ENCODE measurements at regions not wholly inside any gene's neighbourhood (a gene's known extent, or its start where the extent isn't known, plus 50 kb on each side); places are given as distances from the start of the nearest gene placed in this dataset.

DNA sequence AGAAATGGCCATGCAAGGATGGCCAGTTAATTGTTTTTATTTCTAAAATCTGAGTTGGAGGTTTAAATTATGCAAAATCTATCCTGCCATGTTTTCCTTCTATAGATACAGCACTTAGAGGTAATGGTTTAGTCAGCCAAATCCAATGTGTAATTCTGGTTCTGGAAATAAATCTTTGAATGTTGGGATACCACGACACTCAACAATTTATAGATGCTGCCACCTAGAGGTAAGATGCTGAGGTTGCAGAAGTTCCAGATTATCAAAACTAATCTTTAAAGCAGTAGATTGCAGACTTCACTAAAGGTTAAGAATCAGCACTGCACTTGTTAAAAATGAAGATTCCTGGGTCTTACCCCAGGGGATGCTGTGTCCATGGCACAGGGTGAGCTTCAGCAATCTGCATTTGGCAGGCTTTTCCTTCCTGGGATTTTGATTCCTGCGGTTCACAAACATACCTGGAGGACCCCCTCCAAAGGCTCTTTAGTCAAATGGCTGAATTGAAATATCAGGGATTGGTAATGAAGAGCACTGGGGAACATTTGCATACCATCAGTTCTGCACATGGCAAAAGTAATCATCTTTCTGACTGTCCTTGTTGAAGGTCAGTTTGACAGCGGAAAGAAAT lies 53.4 kb upstream of the ANO4 start:
- DNase-seq = no peak

DNA sequence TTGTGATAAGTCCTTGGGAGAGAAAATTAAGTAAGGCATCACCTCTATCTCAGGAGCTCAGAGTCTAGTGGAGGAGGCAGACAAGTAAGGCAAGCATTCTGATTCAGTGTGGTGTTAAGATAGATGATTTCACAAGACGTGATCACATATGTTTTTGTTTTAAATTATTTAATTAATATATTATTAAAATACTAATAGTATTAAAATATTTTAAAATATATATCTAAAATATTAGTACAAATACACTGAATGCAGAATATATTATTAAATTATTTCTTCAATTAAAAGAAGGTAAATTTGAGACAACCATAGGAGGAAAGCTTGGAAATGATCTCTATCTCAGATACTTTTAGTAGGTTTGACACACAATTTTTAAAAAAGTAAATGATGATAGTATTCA lies 51.5 kb upstream of the ANO4 start:
- DNase-seq = no peak

Measured in stimulated activated CD4-positive, alpha-beta T cell treated with anti-CD3 and anti-CD28 coated beads, Interleukin-2, amount 100 ng/mL, for 24 hours (primary cell).